HG02623 (cell line): ENCODE measurements at regions not wholly inside any gene's neighbourhood (a gene's known extent, or its start where the extent isn't known, plus 50 kb on each side); places are given as distances from the start of the nearest gene placed in this dataset.
A peak's percentile ranks its signal among the peaks of the same experiment; 100 is the strongest.

ENCODE experiments used
- ATAC-seq: cut with Tn5 transposase; IDR thresholded peaks from one replicate; pipeline ENCODE4 v1.9.1; 2021; ENCODE audit warnings: moderate library complexity; ENCODE audit not compliant: unreplicated experiment

DNA sequence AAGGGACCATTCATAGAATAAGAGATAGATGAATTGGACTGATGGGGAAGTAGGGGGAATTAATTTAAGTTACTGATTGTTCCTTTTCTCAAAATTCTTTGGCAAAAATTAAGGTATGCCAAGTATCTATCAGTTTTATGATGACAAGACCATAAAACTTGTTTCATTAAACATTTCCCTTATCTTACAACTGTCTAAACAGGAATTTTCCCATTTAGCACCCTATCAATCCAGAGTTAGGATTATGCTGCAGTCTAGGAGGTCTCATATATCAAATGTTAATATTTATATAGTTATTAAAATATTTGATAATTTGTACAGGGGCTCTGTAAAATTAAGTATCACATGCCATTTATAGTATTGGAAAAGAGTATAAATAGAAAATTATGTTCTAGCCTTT, 51.5 kb upstream of the ARID1B start:
- ATAC-seq = no peak

GRCh38 chr6:156720691-156721685, 56.2 kb upstream of the ARID1B start:
- peak; percentile 41 for ATAC-seq

GRCh38 chr6:156719720-156720563, 57.2 kb upstream of the ARID1B start:
- ATAC-seq = peak; percentile 76

- ATAC-seq = no peak
Measured at GRCh38 chr6:156719395-156719719, 57.8 kb upstream of the ARID1B start.

- ATAC-seq = no peak
Measured at GRCh38 chr6:156718647-156719394, 58.4 kb upstream of the ARID1B start.

DNA sequence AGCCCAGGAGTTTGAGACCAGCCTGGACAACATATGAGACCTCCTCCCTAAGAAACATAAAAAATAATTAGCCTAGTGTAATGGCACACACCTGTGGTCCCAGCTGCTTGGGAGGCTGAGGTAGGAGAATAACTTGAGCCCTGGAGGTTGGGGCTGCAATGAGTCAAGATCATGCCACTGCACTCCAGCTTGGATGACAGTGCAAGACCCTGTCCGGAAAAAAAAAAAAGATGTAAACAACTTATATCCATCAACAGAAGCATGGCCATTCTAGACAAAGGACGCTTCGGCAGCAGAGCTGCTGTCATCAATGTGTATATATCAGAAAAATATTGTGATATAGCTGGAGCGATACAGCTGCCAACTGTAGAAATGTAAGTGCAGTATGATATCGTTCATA, 59.6 kb upstream of the ARID1B start:
- ATAC-seq = no peak

GRCh38 chr6:156715839-156716238, 61.3 kb upstream of the ARID1B start:
- no peak for ATAC-seq

DNA sequence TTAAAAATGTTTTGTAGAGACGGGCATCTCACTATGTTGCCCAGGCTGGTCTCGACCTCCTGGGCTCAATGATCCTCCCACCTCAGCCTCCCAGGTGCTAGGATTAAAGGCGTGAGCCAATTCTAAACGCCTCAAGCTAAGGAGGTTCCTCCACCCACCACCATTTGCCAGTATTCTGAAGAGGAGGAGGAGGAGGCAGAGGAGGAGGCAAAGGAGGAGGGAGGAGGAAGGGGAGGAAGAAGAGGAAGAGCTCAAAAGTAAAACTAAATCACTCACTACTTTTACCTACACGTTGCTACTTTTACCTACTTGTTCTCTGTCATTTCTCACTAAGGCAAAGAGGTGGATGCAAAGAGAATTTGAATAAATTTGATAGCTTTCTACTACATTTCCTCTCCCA, 63.6 kb upstream of the ARID1B start:
- ATAC-seq = no peak

DNA sequence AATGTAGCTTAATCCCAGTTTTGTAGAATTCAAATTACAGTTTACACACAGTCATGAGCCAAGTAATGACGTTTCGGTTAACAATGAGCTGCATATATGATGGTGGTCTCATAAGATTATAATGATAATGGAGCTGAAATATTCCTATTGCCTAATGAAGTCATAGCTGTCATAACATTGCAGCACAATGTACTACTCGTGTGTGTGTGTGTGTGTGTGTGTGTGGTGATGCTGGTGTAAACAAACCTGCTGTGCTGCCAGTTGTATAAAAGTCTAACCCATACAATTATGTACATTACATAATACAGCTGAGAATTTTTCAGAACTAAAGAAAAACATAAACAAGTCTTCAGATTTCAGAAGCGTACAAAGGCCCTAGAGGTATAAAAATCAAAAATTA, 66.7 kb upstream of the ARID1B start:
- no peak for ATAC-seq

GRCh38 chr6:156707818-156708217, 69.4 kb upstream of the ARID1B start:
- no peak for ATAC-seq

DNA sequence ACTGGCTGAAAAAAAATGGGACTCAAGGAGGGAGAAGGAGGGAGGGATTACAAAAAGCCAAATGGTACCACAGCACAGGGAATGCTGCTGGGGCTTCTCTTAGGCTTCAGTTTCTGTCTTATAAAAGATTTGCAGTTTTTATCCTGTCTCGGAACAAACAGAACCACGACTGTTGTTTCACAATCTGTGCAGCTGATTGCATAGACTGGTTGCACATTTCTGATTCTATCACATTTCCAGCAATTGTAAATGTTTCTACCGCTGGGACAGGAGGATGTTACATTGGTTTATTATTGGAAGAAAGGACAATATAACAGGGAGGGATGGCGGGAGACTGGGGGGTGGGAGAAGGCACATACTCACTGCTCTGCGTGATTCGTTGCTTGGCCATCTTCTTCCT, 73.5 kb upstream of the ARID1B start:
- ATAC-seq = no peak

GRCh38 chr6:156701966-156702365, 75.2 kb upstream of the ARID1B start:
- no peak for ATAC-seq

GRCh38 chr6:156700440-156701057, 76.6 kb upstream of the ARID1B start:
- ATAC-seq = no peak

- ATAC-seq = no peak
Measured at GRCh38 chr6:156699935-156700334, 77.2 kb upstream of the ARID1B start.

DNA sequence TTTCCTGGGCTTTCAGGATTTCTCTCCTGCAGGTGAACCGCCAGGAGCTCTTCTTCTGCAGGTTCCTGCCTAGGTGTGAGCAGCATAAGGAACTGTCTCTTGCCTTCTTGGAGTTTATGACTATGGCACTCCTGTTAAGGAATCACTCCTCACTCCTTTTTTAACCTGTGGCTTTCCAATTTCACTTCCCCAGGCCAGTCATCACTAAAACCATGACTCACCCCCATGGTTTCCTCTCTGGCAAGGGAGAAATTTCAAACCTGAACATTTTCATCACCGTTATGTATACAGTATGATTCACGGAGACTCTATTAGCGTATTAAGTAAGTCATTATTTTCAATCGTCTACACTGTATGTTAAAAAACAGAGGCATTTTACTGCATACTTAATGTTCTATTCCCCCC, 78.2 kb upstream of the ARID1B start:
- ATAC-seq = peak; percentile 33

DNA sequence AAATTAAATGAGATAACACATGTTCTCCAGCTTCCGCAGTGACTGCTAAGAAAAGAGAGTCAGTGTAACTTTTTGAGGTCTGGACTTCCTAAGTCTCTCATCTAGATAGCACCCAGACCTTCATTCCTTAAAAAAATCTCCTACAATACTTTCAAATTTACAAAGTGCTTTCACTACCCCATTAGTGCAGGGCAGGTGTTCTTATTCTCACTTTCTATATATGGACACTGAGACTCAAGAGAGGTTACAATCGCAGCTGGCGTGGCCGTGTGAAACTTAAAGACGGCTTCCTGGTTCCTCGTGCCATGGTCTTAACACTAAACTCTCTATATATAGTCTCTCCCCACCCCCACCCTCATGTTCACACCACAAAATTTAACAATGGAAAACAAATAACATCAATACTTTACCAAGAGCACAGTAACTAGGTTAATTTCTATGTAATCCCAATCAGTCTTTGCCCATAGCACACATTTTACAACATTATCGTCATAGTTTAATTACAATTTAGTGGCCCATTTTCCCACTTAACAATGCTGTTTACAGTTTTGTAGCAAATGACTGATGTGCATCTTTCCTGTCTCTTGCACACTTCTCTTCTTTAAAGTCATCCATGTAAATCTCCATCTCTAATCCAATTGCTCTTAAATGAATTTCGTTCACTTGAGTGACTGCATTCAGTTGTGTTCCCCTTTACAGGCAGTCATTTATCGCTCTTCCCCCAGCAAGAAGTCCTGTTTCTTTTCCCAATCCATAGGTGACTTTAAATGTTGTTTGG, 78.8 kb upstream of the ARID1B start:
- peak; percentile 71 for ATAC-seq

GRCh38 chr6:156697225-156697830, 79.8 kb upstream of the ARID1B start:
- peak; percentile 34 for ATAC-seq

DNA sequence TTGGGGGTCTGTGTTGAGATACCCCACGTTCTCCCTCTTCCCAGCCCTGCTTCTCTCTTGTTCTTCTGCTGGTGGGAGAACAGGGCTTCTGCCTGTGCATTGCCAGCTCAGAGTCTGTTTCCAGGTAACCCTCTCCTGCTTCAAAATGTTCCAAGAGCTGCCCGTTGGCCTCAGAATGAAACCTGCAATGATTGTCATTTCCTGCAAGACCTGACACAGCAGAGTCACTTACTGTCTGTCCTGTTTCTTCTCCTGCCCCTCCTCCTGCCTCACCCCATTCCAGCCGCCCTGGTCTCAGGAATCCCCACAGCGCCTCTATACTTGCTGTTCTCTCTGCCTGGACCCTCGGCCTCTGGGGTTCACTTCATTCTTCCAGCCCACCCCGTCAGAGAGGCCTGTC, 81.4 kb upstream of the ARID1B start:
- no peak for ATAC-seq

- ATAC-seq = no peak
Measured at GRCh38 chr6:156694679-156695078, 82.5 kb upstream of the ARID1B start.

DNA sequence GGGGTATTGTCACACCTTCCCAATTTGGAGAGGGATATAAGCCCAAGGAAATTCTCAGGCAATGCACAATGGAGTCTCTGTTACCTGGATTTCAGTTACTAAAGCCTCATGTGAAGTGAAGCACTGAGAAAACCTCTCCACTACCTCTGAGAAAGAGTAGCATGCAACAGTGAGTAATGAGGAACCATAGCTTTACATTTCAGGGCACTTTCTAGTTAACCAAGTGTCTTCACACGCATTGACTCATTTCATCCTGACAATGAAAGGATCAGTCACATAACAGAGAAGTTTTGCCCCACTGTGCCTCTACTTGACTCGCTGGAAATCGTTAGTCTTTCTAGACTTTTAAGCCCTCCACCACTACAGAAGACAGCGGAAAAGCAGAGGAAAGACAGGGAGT, 86.2 kb upstream of the ARID1B start:
- ATAC-seq = peak; percentile 56
